Lower leg skin (tissue), 3 donors: ENCODE measurements at regions not wholly inside any gene's neighbourhood (a gene's known extent, or its start where the extent isn't known, plus 50 kb on each side); places are given as distances from the start of the nearest gene placed in this dataset.

Source experiments
- CTCF ChIP-seq, 3 donors: fragments of 450-650 bp; IDR thresholded peaks; one replicate each; pipeline ENCODE4 v1.5.1; 2016; ENCODE audit warnings: antibody characterized with exemption in 3 of 3, mild to moderate bottlenecking in 3 of 3, moderate library complexity in 2 of 3
- POLR2A ChIP-seq, 2 donors: fragments of 450-650 bp; IDR thresholded peaks; one replicate each; pipeline ENCODE4 v1.6.1; 2016 to 2017; ENCODE audit warnings: antibody characterized with exemption in 2 of 2, mild to moderate bottlenecking in 1 of 2, moderate library complexity in 1 of 2

GRCh38 chr12:105454688-105455087 lies 124.2 kb downstream of the C12orf75 start:
- TF ChIP-seq POLR2A (IDR thresholded peaks at IDR 0.05) (no peak), CTCF (IDR thresholded peaks at IDR 0.05) (no peak)
